HG03571 (cell line): ENCODE measurements at regions not wholly inside any gene's neighbourhood (a gene's known extent, or its start where the extent isn't known, plus 50 kb on each side); places are given as distances from the start of the nearest gene placed in this dataset.

ENCODE experiments used
- ATAC-seq: cut with Tn5 transposase; IDR thresholded peaks from one replicate; pipeline ENCODE4 v1.9.1; 2021; ENCODE audit not compliant: unreplicated experiment

DNA sequence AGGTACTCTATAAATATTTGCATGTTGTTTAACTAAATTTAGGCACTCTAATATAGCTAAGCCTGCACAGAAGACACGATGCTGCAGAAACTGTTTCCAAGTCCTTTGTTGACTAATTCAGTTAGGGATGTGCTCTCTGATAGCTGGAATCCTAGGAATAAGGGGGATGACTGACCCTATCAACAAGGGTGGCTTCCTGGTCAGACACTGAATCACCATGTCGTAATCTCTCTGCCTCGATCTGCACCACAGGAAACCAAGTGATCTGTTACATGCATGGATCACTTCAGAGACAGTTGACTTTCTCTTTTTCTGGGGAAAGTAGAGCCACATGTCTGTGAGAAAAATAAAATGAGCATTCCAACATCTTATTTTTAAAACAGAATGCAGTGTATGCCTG is 169.1 kb downstream of the GUCY2F start:
- no peak for ATAC-seq

GRCh38 chrX:109310031-109310430 is 171.9 kb downstream of the GUCY2F start:
- no peak for ATAC-seq

GRCh38 chrX:109301177-109301576 is 180.7 kb downstream of the GUCY2F start:
- ATAC-seq: no peak

GRCh38 chrX:109300415-109300814 is 181.5 kb downstream of the GUCY2F start:
- no peak for ATAC-seq

GRCh38 chrX:109299091-109299490 is 182.8 kb downstream of the GUCY2F start:
- no peak for ATAC-seq

DNA sequence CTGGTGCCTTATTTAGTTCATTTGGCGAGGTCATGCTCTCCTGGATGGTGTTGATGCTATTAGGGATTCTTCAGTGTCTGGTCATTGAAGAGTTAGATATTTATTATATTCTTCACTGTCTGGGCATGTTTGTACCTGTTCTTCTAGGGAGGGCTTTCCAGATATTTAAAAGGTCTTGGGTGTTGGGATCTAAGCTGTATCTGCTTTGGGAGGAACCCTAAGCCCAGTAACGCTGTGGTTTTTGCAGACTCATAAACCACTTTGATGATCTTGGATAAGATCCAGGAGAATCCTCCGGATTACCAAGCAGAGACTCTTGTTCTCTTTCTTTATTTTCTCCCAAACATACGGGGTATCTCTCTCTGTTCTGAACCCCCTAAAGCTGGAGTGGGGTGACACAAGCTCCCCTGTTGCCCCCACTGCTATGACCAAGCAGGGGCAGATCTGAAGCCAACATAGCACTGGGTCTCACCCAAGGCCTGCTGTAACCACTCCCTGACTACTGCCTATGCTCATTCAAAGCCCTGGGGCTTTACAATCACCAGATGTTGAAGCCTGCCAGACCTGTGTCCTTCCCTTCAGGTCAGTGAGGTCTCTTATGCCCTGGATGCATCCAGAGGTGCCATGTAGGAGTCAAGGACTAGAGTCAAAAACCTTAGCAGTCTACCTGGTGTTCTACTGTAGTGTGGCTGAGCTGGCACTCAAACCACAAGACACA is 187.6 kb downstream of the GUCY2F start:
- ATAC-seq: no peak

GRCh38 chrX:109283870-109284269 is 198.0 kb downstream of the GUCY2F start:
- no peak for ATAC-seq

- peak; percentile 76 for ATAC-seq
Observed at GRCh38 chrX:109281483-109282275, 200.2 kb downstream of the GUCY2F start.

DNA sequence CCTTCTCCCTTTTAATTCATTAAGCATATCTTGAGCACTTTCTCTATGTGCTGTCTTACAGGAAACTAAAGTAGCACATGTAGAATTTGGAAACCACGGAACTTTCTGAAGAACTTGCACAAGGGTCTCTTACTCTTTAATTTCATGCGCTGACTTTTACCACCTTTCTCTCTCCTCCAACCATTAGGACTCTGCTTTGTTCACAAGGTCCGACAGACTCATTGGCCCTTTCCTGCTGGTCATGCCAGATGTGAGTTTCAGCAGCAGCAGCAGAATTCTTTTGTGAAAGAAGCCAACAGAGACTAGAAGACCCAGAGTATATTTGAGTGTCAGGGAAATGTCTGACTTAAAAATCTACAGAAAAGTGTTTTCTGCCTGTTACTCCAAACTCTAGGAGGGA is 207.1 kb downstream of the GUCY2F start:
- ATAC-seq: no peak

DNA sequence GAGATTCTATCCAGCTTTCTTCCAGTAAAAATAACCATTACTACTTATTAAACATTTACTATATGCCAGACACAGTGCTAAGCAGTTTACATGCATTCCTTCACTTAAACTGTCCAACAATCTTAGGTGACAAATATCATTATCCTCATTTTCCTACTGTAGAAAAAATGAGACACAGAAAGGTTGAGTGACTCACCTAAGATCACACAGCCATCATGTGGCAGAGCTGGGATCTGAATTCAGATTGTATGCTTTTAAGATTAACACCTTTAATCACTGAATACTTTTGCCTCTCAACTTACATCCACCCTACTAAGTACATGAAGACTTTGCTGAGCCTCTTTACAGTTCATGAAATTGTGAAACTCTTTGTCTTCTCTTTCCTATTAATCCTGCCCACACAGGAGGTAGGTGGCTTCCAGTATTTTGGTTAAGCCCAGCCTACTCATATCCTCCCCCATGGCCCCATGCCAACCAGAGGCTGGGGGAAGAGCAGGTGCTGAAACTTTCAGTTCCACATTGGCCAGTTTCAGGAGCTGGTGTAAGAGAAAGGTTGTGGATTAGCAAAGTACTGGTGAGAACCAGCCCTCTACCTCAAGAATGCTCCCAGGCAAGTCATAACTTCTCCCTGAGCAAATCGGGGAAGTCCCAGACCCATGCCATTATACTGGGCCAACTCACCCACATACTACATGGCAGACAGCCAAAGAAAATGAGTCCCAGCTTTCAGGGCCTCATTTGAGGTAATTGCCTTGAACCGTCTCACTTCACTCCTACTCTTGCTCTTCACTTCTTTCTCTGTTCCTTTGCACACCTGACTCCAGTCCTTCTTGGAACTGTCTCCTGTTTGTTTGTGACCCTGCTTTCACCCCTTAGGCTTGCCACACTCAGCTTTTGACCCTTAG is 211.1 kb downstream of the GUCY2F start:
- peak; percentile 98 for ATAC-seq

- ATAC-seq: no peak
Observed at GRCh38 chrX:109268340-109268739, 213.5 kb downstream of the GUCY2F start.

GRCh38 chrX:109266034-109266433 is 215.9 kb downstream of the GUCY2F start:
- no peak for ATAC-seq

DNA sequence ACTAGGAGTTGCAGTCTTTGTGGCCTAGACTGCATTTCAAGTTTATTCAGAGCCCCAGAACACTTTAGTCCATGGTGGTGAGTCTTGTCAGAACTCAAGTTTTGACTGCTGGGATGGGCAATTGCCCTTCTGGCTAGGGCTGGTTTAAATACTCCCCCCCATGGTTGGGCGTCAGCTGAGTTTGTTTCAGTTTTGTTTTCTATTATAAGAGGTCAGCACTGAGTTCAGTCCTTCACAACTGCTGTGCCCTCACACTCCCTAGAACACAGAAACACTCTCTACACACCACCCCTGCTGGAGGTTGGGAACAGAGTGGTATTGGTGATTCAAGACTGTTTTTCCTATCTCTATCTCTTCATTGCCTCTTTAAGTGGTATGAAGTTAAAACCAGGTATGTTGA is 217.0 kb downstream of the GUCY2F start:
- ATAC-seq: no peak

GRCh38 chrX:109261279-109261678 is 220.6 kb downstream of the GUCY2F start:
- no peak for ATAC-seq

- no peak for ATAC-seq
Observed at GRCh38 chrX:109252789-109253188, 229.1 kb downstream of the GUCY2F start.

- no peak for ATAC-seq
Observed at GRCh38 chrX:109218761-109219160, 263.1 kb downstream of the GUCY2F start.

- no peak for ATAC-seq
Observed at GRCh38 chrX:109199726-109200125, 282.2 kb downstream of the GUCY2F start.

GRCh38 chrX:109190542-109190941 is 291.3 kb downstream of the GUCY2F start:
- no peak for ATAC-seq

GRCh38 chrX:109187473-109188168 is 294.3 kb downstream of the GUCY2F start:
- ATAC-seq: peak; percentile 90

- peak; percentile 16 for ATAC-seq
Observed at GRCh38 chrX:109186939-109187338, 294.9 kb downstream of the GUCY2F start.
